ENCODE measurements at regions not wholly inside any gene's neighbourhood (a gene's known extent, or its start where the extent isn't known, plus 50 kb on each side); places are given as distances from the start of the nearest gene placed in this dataset.

DNA sequence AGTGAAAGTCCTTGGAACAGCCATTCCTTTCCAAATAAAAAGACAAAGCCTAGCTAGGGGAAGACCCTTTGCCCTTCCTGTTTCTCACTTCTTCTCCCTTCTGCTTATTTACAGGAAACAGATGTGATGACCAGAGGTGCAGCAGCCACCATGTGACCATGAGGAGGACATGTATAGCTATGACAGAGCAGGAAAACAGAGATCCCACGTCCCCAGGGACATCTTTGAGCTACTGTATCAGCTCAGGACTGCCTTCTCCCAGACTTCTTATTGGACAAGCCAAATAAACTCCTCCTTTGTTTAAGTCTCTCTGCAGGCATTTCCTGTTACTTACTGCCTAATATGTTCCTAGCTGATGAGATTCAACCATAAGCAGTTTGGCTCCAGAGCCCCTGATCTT lies 133.1 kb upstream of the MLN start:
- no peaks in the 10 kb centered on the region for H3K9me3 Mint-ChIP-seq
- no peaks in the 10 kb centered on the region for H3K36me3 Mint-ChIP-seq (ENCODE audit: insufficient read depth in 1 of 3, low read depth in 3 of 3)
- H3K79me2 ChIP-seq (ENCODE audit: insufficient read depth, low read length) = no peaks in the 10 kb centered on the region
- no peak overlapping the region for H2BK15ac ChIP-seq (ENCODE audit: low read depth, low read length)
- H4K5ac ChIP-seq (ENCODE audit: insufficient read length, low read depth, low read length) = no peak overlapping the region
- H3K9me3 ChIP-seq (ENCODE audit: control insufficient read depth, low read depth, low read length) = no peaks in the 10 kb centered on the region
- H2BK120ac ChIP-seq (ENCODE audit: low read depth, low read length, poor library complexity, severe bottlenecking) = no peak overlapping the region
- no peak overlapping the region for H2AFZ ChIP-seq (ENCODE audit: low read length)
- no peak overlapping the region for H3K4me3 Mint-ChIP-seq
- H3K9ac ChIP-seq (ENCODE audit: extremely low read depth, insufficient read length, low read length) = no peak overlapping the region
- H3K4me2 ChIP-seq (ENCODE audit: insufficient read depth, insufficient read length, low read length) = no peak overlapping the region
- no peak overlapping the region for H3K4ac ChIP-seq (ENCODE audit: low read depth, low read length)
- no peak overlapping the region for H2BK5ac ChIP-seq (ENCODE audit: insufficient read length, low read length)
- H3K4me1 Mint-ChIP-seq = peaks cover 18% of the 10 kb centered on the region in 2 experiments
- no peak overlapping the region for H3T11ph ChIP-seq (ENCODE audit: low read length)
- H3K23me2 ChIP-seq (ENCODE audit: insufficient read length, low read depth, low read length, poor library complexity, severe bottlenecking) = no peaks in the 10 kb centered on the region
- no CpG with 5 or more reads among the region's 1 CpG for WGBS (ENCODE audit: extremely low coverage, insufficient read length, low lambda C conversion rate)
- H3K27ac ChIP-seq (ENCODE audit: insufficient read length, low read depth, low read length) = no peak overlapping the region
- no peak overlapping the region for H2AK5ac ChIP-seq (ENCODE audit: insufficient read length, low read length)
- no peak overlapping the region for H3K56ac ChIP-seq (ENCODE audit: insufficient read length, low read depth, low read length)
- no peaks in the 10 kb centered on the region; the same call in 1 of the 2 replicates for H3K4me1 ChIP-seq (ENCODE audit: insufficient read depth, low read length)
- no peak overlapping the region for H3K18ac ChIP-seq (ENCODE audit: insufficient read length, low read depth, low read length)
- no peak overlapping the region for H2BK12ac ChIP-seq (ENCODE audit: insufficient read length, low read depth, low read length)
- no peak overlapping the region; a peak in 1 of 7 replicates for H3K27ac Mint-ChIP-seq
- no peaks in the 10 kb centered on the region for H3K27me3 ChIP-seq (ENCODE audit: insufficient read depth, low read length)
- no peak overlapping the region for H3K14ac ChIP-seq (ENCODE audit: insufficient read depth, low read length)
- H4K91ac ChIP-seq (ENCODE audit: insufficient read length, low read depth, low read length) = no peak overlapping the region
- H3K27me3 Mint-ChIP-seq (ENCODE audit: low read depth) = peaks cover 23% of the 10 kb centered on the region
- no peaks in the 10 kb centered on the region for H4K20me1 ChIP-seq (ENCODE audit: control insufficient read depth, insufficient read depth, insufficient read length)
- no peak for DNase-seq
- no peaks in the 10 kb centered on the region for H3K79me1 ChIP-seq (ENCODE audit: insufficient read depth, low read depth, low read length, poor library complexity, severe bottlenecking)
- no peak overlapping the region for H3K23ac ChIP-seq (ENCODE audit: insufficient read length, low read depth, low read length)
- no peak overlapping the region for H4K8ac ChIP-seq (replicated peaks; ENCODE audit: insufficient read length, low read depth, low read length)
- no peak overlapping the region for H2BK20ac ChIP-seq (ENCODE audit: low read depth, low read length, poor library complexity, severe bottlenecking)
- TF ChIP-seq, protein P1, sequence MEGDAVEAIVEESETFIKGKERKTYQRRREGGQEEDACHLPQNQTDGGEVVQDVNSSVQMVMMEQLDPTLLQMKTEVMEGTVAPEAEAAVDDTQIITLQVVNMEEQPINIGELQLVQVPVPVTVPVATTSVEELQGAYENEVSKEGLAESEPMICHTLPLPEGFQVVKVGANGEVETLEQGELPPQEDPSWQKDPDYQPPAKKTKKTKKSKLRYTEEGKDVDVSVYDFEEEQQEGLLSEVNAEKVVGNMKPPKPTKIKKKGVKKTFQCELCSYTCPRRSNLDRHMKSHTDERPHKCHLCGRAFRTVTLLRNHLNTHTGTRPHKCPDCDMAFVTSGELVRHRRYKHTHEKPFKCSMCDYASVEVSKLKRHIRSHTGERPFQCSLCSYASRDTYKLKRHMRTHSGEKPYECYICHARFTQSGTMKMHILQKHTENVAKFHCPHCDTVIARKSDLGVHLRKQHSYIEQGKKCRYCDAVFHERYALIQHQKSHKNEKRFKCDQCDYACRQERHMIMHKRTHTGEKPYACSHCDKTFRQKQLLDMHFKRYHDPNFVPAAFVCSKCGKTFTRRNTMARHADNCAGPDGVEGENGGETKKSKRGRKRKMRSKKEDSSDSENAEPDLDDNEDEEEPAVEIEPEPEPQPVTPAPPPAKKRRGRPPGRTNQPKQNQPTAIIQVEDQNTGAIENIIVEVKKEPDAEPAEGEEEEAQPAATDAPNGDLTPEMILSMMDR (conservative IDR thresholded peaks at IDR 0.05) = no peak

All from H9 (cell line).